ENCODE measurements at regions not wholly inside any gene's neighbourhood (a gene's known extent, or its start where the extent isn't known, plus 50 kb on each side); places are given as distances from the start of the nearest gene placed in this dataset.
A peak's percentile ranks its signal among the peaks of the same experiment; 100 is the strongest.
"Not testable (repeated sequence)": the region's sequence is repeated elsewhere in the genome, so short reads cannot be mapped to it uniquely, and the experiment has no call there.

GRCh38 chr20:22529150-22530019 lies 55.0 kb downstream of the FOXA2 start:
- DNase-seq, result no peak

- no peak for DNase-seq
Observed at GRCh38 chr20:22526512-22527012, 57.8 kb downstream of the FOXA2 start.

- no peak for DNase-seq
Observed at GRCh38 chr20:22525821-22526220, 58.6 kb downstream of the FOXA2 start.

- no peak for DNase-seq
Observed at GRCh38 chr20:22525069-22525820, 59.1 kb downstream of the FOXA2 start.

GRCh38 chr20:22524393-22525015 lies 59.9 kb downstream of the FOXA2 start:
- DNase-seq, result no peak

GRCh38 chr20:22523499-22524392 lies 60.6 kb downstream of the FOXA2 start:
- DNase-seq, result no peak

- DNase-seq, result no peak
Observed at GRCh38 chr20:22523128-22523498, 61.3 kb downstream of the FOXA2 start.

- no peak for DNase-seq
Observed at GRCh38 chr20:22522701-22523100, 61.7 kb downstream of the FOXA2 start.

- not testable (repeated sequence) for DNase-seq
Observed at GRCh38 chr20:22521940-22522339, 62.4 kb downstream of the FOXA2 start.

GRCh38 chr20:22520381-22520780 lies 64.0 kb downstream of the FOXA2 start:
- no peak for DNase-seq

- no peak for DNase-seq
Observed at GRCh38 chr20:22515264-22515663, 69.1 kb downstream of the FOXA2 start.

- no peak for DNase-seq
Observed at GRCh38 chr20:22513574-22513973, 70.8 kb downstream of the FOXA2 start.

- DNase-seq, result no peak
Observed at GRCh38 chr20:22512911-22513489, 71.4 kb downstream of the FOXA2 start.

GRCh38 chr20:22511943-22512910 lies 72.1 kb downstream of the FOXA2 start:
- peak; percentile 23 to 26 for DNase-seq

GRCh38 chr20:22509843-22510147 lies 74.6 kb downstream of the FOXA2 start:
- no peak for DNase-seq

GRCh38 chr20:22509090-22509842 lies 75.1 kb downstream of the FOXA2 start:
- DNase-seq, result no peak

- no peak for DNase-seq
Observed at GRCh38 chr20:22508426-22508825, 75.9 kb downstream of the FOXA2 start.

- no peak for DNase-seq
Observed at GRCh38 chr20:22507240-22507961, 77.0 kb downstream of the FOXA2 start.
